ENCODE measurements at regions not wholly inside any gene's neighbourhood (a gene's known extent, or its start where the extent isn't known, plus 50 kb on each side); places are given as distances from the start of the nearest gene placed in this dataset.
A peak's percentile ranks its signal among the peaks of the same experiment; 100 is the strongest.
"Not testable (repeated sequence)": the region's sequence is repeated elsewhere in the genome, so short reads cannot be mapped to it uniquely, and the experiment has no call there.

GRCh38 chr1:72482736-72483413, 200.5 kb upstream of the NEGR1 start:
- DNase-seq, result no peak

- no peak for DNase-seq
Observed at GRCh38 chr1:72481420-72481970, 199.2 kb upstream of the NEGR1 start.

- DNase-seq, result no peak
Observed at GRCh38 chr1:72466376-72466775, 184.0 kb upstream of the NEGR1 start.

- no peak for DNase-seq
Observed at GRCh38 chr1:72462186-72462905, 180.0 kb upstream of the NEGR1 start.

- no peak for DNase-seq
Observed at GRCh38 chr1:72442262-72442661, 159.9 kb upstream of the NEGR1 start.

GRCh38 chr1:72439036-72439435, 156.7 kb upstream of the NEGR1 start:
- DNase-seq, result no peak

GRCh38 chr1:72438270-72438669, 155.9 kb upstream of the NEGR1 start:
- no peak for DNase-seq

- no peak for DNase-seq
Observed at GRCh38 chr1:72435025-72435424, 152.7 kb upstream of the NEGR1 start.

- DNase-seq, result no peak
Observed at GRCh38 chr1:72434070-72434469, 151.7 kb upstream of the NEGR1 start.

- DNase-seq, result no peak
Observed at GRCh38 chr1:72433591-72433990, 151.3 kb upstream of the NEGR1 start.

GRCh38 chr1:72432645-72433267, 150.4 kb upstream of the NEGR1 start:
- DNase-seq, result no peak

GRCh38 chr1:72431810-72432209, 149.5 kb upstream of the NEGR1 start:
- no peak for DNase-seq

GRCh38 chr1:72428276-72428675, 145.9 kb upstream of the NEGR1 start:
- not testable (repeated sequence) for DNase-seq

GRCh38 chr1:72419229-72419628, 136.9 kb upstream of the NEGR1 start:
- no peak for DNase-seq

GRCh38 chr1:72412286-72412685, 129.9 kb upstream of the NEGR1 start:
- DNase-seq, result no peak

- DNase-seq, result no peak
Observed at GRCh38 chr1:72399807-72400206, 117.5 kb upstream of the NEGR1 start.

- DNase-seq, result peak; percentile 0
Observed at GRCh38 chr1:72397786-72398185, 115.4 kb upstream of the NEGR1 start.

- DNase-seq, result no peak
Observed at GRCh38 chr1:72394457-72394856, 112.1 kb upstream of the NEGR1 start.

- no peak for DNase-seq
Observed at GRCh38 chr1:72379072-72379471, 96.7 kb upstream of the NEGR1 start.

- no peak for DNase-seq
Observed at GRCh38 chr1:72375226-72375625, 92.9 kb upstream of the NEGR1 start.

GRCh38 chr1:72371259-72372035, 89.1 kb upstream of the NEGR1 start:
- no peak for DNase-seq

GRCh38 chr1:72370836-72371235, 88.5 kb upstream of the NEGR1 start:
- DNase-seq, result not testable (repeated sequence)

Measured in NCI-H1092 (cell line).